HepG2 (cell line): ENCODE measurements at regions not wholly inside any gene's neighbourhood (a gene's known extent, or its start where the extent isn't known, plus 50 kb on each side); places are given as distances from the start of the nearest gene placed in this dataset.

Experiments used
- ATAC-seq: fragments of 200-7000 bp; cut with Tn5 transposase; 3 replicates; pipeline ENCODE4 v1.9.1; 2020; ENCODE audit warnings: mild to moderate bottlenecking, moderate library complexity
- BruUV-seq: library from RNA; stranded (reverse); fragments of 400-500 nt; replicated peaks from 2 replicates; lab custom pipeline; 2021; lab: Mats Ljungman, UMichigan
- CTCF ChIA-PET: fragments of 300-600 bp; formaldehyde crosslinking; extraction: SDS; loops from one replicate; lab custom pipeline; 2021; ENCODE audit warnings: low total read pairs, inconsistent platforms, low intra/inter-chr PET ratio; lab: Yijun Ruan, JAX
- POLR2A ChIA-PET: fragments of 350-600 bp; sonication (Branson Sonifier 250); formaldehyde crosslinking; loops from one replicate; lab custom pipeline; 2020; ENCODE audit warnings: antibody characterized with exemption, inconsistent platforms; lab: Yijun Ruan, JAX
- DNase-seq: peaks from one replicate; pipeline ENCODE4 v3.0.0-alpha.2; 2015; ENCODE audit warnings: low spot score
- FAIRE-seq: peaks from 3 replicates; lab custom pipeline; 2011; peaks lifted over from hg19 to GRCh38; lab: Jason Lieb, UNC
- H2AFZ ChIP-seq: one replicate; pipeline ENCODE4 v1.6.1; 2011; ENCODE audit warnings: low read length, inconsistent platforms
- H3K27ac ChIP-seq: fragments of 300-600 bp; 3 replicates; pipeline ENCODE4 v1.8.0; 2011; ENCODE audit warnings: mixed run types, mild to moderate bottlenecking, mixed read lengths, low read length, inconsistent platforms; ENCODE audit not compliant: insufficient read depth; ENCODE audit errors: extremely low read length
- H3K27me3 ChIP-seq, 2 experiments: fragments of 200-600 bp in 1 of 2; 2 replicates in 1 of 2; 3 replicates in 1 of 2; pipeline versions ENCODE4 v1.6.0 to v1.8.0; 2011; ENCODE audit warnings: low read length in 2 of 2, mild to moderate bottlenecking in 2 of 2, moderate library complexity in 2 of 2, inconsistent platforms in 1 of 2; ENCODE audit not compliant: insufficient read depth in 2 of 2, control insufficient read depth in 1 of 2
- H3K36me3 ChIP-seq, 2 experiments: fragments of 200-600 bp in 1 of 2; replicated peaks in 1 of 2; 2 replicates in 1 of 2; 3 replicates in 1 of 2; pipeline versions ENCODE4 v1.5.1 to v1.8.0; 2011; ENCODE audit warnings: low read length in 2 of 2, inconsistent platforms in 1 of 2; ENCODE audit not compliant: insufficient read depth in 2 of 2, control insufficient read depth in 1 of 2
- H3K4me1 ChIP-seq: 2 replicates; pipeline ENCODE4 v1.5.1; 2012; ENCODE audit warnings: low read length, inconsistent platforms; ENCODE audit not compliant: insufficient read depth
- H3K4me2 ChIP-seq: 2 replicates; pipeline ENCODE4 v1.6.0; 2011; ENCODE audit warnings: low read depth, low read length, inconsistent platforms
- H3K4me3 ChIP-seq, 3 experiments: fragments of 200-600 bp in 1 of 3; sonication (generic), shearing (Covaris generic) in 1 of 3; replicated peaks in 1 of 3; 2 replicates each; pipeline ENCODE4 v1.5.1; 2011 to 2016; ENCODE audit warnings: low read length in 3 of 3, inconsistent platforms in 2 of 3, low read depth in 2 of 3, mild to moderate bottlenecking in 2 of 3, control low read depth in 1 of 3, mixed read lengths in 1 of 3; ENCODE audit not compliant: insufficient read depth in 1 of 3
- H3K79me2 ChIP-seq: one replicate; pipeline ENCODE4 v1.6.1; 2011; ENCODE audit warnings: low read length, inconsistent platforms; ENCODE audit not compliant: insufficient read depth
- H3K9ac ChIP-seq: 2 replicates; pipeline ENCODE4 v1.6.0; 2011; ENCODE audit warnings: mild to moderate bottlenecking, low read depth, low read length, inconsistent platforms; ENCODE audit not compliant: insufficient read depth
- H3K9me3 ChIP-seq: 2 replicates; pipeline ENCODE4 v1.5.1; 2012; ENCODE audit warnings: mild to moderate bottlenecking, low read length
- H4K20me1 ChIP-seq: 2 replicates; pipeline ENCODE4 v1.6.0; 2011; ENCODE audit warnings: inconsistent platforms, mild to moderate bottlenecking, low read length, moderate library complexity; ENCODE audit not compliant: insufficient read depth
- IRF9 ChIP-seq: sonication (generic); formaldehyde crosslinking; IDR thresholded peaks from 2 replicates; pipeline ENCODE4 v1.8.0; 2022; ENCODE audit warnings: missing genetic modification reagents, mild to moderate bottlenecking, borderline replicate concordance
- JUNB ChIP-seq: sonication (generic); formaldehyde crosslinking; IDR thresholded peaks from 2 replicates; pipeline ENCODE4 v1.8.0; 2022; ENCODE audit warnings: missing genetic modification reagents, mild to moderate bottlenecking, borderline replicate concordance
- PHB2 ChIP-seq: fragments of 450-650 bp; IDR thresholded peaks from 2 replicates; pipeline ENCODE4 v1.6.1; 2018; ENCODE audit not compliant: partially characterized antibody
- REL ChIP-seq: sonication (generic); formaldehyde crosslinking; conservative IDR thresholded peaks from 2 replicates; pipeline ENCODE4 v1.8.0; 2022; ENCODE audit warnings: mild to moderate bottlenecking, missing genetic modification reagents, moderate library complexity
- THAP8 ChIP-seq: sonication (generic); formaldehyde crosslinking; IDR thresholded peaks from 2 replicates; pipeline ENCODE4 v1.5.1; 2020; ENCODE audit warnings: missing genetic modification reagents, mild to moderate bottlenecking, borderline replicate concordance
- TOPORS ChIP-seq: sonication (generic); formaldehyde crosslinking; IDR thresholded peaks from 2 replicates; pipeline ENCODE4 v1.8.0; 2023; ENCODE audit warnings: mild to moderate bottlenecking, missing genetic modification reagents
- YEATS2 ChIP-seq: sonication (generic); formaldehyde crosslinking; IDR thresholded peaks from 2 replicates; pipeline ENCODE4 v1.4.0; 2020; ENCODE audit warnings: missing genetic modification reagents, borderline replicate concordance
- ZBED4 ChIP-seq: sonication (generic); formaldehyde crosslinking; IDR thresholded peaks from 2 replicates; pipeline ENCODE4 v1.4.0; 2020; ENCODE audit warnings: missing genetic modification reagents, borderline replicate concordance
- ZFP1 ChIP-seq: IDR thresholded peaks from 2 replicates; pipeline ENCODE4 v1.6.1; 2016
- ZFYVE20 ChIP-seq: sonication (generic); formaldehyde crosslinking; IDR thresholded peaks from 2 replicates; pipeline ENCODE4 v1.8.0; 2023; ENCODE audit warnings: low read depth, mild to moderate bottlenecking, moderate library complexity, missing genetic modification reagents, borderline replicate concordance
- ZSCAN25 ChIP-seq: sonication (generic); formaldehyde crosslinking; IDR thresholded peaks from 2 replicates; pipeline ENCODE4 v1.8.0; 2022; ENCODE audit warnings: mild to moderate bottlenecking, missing genetic modification reagents
- in situ Hi-C: cut with HindIII; loops from 2 replicates; pipeline ENCODE4 v1.10.0; 2017; ENCODE audit warnings: low pct_unique_long_range_greater_than_20kb; ENCODE audit not compliant: extremely low pct_ligation_motif_present
- intact Hi-C: fragments of 100-400 bp; cut with micrococcal nuclease; formaldehyde crosslinking; loops from one replicate; pipeline ENCODE4 v1.10.0; 2022; ENCODE audit not compliant: unreplicated experiment
- TF ChIP-seq, protein P1 (sequence below): sonication (generic); formaldehyde crosslinking; IDR thresholded peaks from 2 replicates; pipeline ENCODE4 v1.4.0; 2020; ENCODE audit warnings: mild to moderate bottlenecking, missing genetic modification reagents
- TF ChIP-seq, protein P2 (sequence below): sonication (generic); formaldehyde crosslinking; IDR thresholded peaks from 2 replicates; pipeline ENCODE4 v1.4.0; 2020; ENCODE audit warnings: mild to moderate bottlenecking, missing genetic modification reagents
- TF ChIP-seq, protein P3 (sequence below): sonication (generic); formaldehyde crosslinking; IDR thresholded peaks from 2 replicates; pipeline ENCODE4 v1.8.0; 2022; ENCODE audit warnings: mild to moderate bottlenecking, missing genetic modification reagents

DNA sequence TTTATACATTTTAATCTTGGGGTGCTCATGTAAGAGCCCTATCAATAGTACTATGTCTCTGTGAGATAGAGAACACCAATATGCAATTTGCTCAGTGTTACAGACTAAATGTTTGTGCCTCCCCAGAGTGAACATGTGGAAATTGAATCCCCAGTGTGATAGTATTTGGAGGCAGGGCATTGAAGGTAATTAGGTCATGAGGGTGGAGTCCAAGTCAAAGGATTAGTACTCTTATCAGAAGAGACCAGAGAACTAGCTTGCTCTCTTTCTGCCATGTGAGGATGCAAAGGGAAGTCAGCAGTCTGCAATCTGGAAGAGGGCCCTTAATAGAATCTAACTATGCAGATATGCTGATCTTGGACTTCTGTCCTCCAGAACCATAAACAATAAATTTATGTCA lies 1317.0 kb downstream of the STIM2 start:
- H3K36me3 ChIP-seq: no peaks in the 10 kb centered on the region
- H3K4me2 ChIP-seq: no peak overlapping the region
- no peak overlapping the region for H3K4me3 ChIP-seq
- H3K4me1 ChIP-seq: no peaks in the 10 kb centered on the region
- no TSS peak for BruUV-seq
- FAIRE-seq (no peak), DNase-seq (no peak), ATAC-seq (no peak)
- ChIA-PET CTCF (no interaction called here), POLR2A (no interaction called here)
- no peak for TF ChIP-seq ZFP1 (CRISPR knock-in tag)
- TF ChIP-seq TOPORS (CRISPR knock-in tag): no peak
- TF ChIP-seq JUNB: no peak
- TF ChIP-seq, protein P1, sequence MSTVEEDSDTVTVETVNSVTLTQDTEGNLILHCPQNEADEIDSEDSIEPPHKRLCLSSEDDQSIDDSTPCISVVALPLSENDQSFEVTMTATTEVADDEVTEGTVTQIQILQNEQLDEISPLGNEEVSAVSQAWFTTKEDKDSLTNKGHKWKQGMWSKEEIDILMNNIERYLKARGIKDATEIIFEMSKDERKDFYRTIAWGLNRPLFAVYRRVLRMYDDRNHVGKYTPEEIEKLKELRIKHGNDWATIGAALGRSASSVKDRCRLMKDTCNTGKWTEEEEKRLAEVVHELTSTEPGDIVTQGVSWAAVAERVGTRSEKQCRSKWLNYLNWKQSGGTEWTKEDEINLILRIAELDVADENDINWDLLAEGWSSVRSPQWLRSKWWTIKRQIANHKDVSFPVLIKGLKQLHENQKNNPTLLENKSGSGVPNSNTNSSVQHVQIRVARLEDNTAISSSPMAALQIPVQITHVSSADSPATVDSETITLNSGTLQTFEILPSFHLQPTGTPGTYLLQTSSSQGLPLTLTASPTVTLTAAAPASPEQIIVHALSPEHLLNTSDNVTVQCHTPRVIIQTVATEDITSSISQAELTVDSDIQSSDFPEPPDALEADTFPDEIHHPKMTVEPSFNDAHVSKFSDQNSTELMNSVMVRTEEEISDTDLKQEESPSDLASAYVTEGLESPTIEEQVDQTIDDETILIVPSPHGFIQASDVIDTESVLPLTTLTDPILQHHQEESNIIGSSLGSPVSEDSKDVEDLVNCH (CRISPR knock-in tag): no peak
- TF ChIP-seq THAP8 (CRISPR knock-in tag): no peak
- TF ChIP-seq ZSCAN25 (CRISPR knock-in tag): no peak
- TF ChIP-seq YEATS2 (CRISPR knock-in tag): no peak
- no peak for TF ChIP-seq IRF9 (CRISPR knock-in tag)
- TF ChIP-seq ZFYVE20: no peak
- TF ChIP-seq, protein P2, sequence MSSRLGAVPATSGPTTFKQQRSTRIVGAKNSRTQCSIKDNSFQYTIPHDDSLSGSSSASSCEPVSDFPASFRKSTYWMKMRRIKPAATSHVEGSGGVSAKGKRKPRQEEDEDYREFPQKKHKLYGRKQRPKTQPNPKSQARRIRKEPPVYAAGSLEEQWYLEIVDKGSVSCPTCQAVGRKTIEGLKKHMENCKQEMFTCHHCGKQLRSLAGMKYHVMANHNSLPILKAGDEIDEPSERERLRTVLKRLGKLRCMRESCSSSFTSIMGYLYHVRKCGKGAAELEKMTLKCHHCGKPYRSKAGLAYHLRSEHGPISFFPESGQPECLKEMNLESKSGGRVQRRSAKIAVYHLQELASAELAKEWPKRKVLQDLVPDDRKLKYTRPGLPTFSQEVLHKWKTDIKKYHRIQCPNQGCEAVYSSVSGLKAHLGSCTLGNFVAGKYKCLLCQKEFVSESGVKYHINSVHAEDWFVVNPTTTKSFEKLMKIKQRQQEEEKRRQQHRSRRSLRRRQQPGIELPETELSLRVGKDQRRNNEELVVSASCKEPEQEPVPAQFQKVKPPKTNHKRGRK (CRISPR knock-in tag): no peak
- TF ChIP-seq ZBED4 (CRISPR knock-in tag): no peak
- no peak for TF ChIP-seq PHB2
- no peak for TF ChIP-seq REL
- TF ChIP-seq, protein P3, sequence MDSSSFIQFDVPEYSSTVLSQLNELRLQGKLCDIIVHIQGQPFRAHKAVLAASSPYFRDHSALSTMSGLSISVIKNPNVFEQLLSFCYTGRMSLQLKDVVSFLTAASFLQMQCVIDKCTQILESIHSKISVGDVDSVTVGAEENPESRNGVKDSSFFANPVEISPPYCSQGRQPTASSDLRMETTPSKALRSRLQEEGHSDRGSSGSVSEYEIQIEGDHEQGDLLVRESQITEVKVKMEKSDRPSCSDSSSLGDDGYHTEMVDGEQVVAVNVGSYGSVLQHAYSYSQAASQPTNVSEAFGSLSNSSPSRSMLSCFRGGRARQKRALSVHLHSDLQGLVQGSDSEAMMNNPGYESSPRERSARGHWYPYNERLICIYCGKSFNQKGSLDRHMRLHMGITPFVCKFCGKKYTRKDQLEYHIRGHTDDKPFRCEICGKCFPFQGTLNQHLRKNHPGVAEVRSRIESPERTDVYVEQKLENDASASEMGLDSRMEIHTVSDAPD (CRISPR knock-in tag): no peak
- no peaks in the 10 kb centered on the region for H3K27me3 ChIP-seq
- H3K9me3 ChIP-seq: peaks cover 45% of the 10 kb centered on the region
- H3K79me2 ChIP-seq: no peaks in the 10 kb centered on the region
- in situ Hi-C loops: no loop called here
- no peak overlapping the region for H3K27ac ChIP-seq
- intact Hi-C loops: no loop called here
- H2AFZ ChIP-seq: no peak overlapping the region
- H4K20me1 ChIP-seq: no peaks in the 10 kb centered on the region
- H3K9ac ChIP-seq: no peak overlapping the region
